Umbilical cord (tissue), 1 donor: ENCODE measurements at regions not wholly inside any gene's neighbourhood (a gene's known extent, or its start where the extent isn't known, plus 50 kb on each side); places are given as distances from the start of the nearest gene placed in this dataset.

Experiments
- DNase-seq: peaks from one replicate; pipeline ENCODE4 v3.0.0-alpha.2; 2015; ENCODE audit warnings: low spot score

DNA sequence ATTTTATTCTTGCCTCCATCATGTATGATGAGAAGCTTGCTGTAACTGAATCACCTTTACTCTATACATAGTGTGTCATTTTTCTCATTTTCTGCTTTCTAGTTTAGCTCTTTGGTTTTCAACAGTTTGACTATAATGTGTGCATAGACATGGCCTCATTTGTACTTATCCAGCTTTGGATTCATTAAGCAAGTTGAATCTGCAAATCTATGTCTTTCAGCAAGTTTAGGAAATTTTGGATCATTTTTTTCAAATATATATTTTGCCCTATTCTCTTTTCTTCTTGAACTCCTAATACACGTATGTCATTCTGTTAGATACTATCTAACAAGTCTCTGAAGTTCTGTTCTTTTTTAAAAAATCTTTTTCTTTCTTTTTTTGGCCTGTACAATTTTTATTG is 57.8 kb downstream of the PRLHR start:
- DNase-seq = no peak

DNA sequence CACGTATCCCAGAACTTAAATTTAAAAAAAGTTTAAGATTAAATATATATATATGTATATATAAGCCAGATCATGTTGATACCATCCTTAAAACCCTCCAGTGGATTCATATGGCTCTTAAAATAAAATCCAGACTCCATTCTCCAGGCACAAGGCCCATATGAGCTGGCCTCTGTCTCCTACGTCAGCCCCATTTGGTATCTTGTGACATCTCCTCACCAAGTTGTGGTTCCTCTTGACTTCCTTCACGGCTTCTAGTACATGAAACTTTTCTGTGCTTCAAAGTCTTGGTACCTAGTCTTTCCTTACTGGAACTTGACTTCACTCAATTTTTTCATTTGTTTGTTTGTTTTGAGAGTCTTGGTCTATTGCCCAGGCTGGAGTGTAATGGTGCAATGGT is 61.3 kb downstream of the PRLHR start:
- DNase-seq = no peak

DNA sequence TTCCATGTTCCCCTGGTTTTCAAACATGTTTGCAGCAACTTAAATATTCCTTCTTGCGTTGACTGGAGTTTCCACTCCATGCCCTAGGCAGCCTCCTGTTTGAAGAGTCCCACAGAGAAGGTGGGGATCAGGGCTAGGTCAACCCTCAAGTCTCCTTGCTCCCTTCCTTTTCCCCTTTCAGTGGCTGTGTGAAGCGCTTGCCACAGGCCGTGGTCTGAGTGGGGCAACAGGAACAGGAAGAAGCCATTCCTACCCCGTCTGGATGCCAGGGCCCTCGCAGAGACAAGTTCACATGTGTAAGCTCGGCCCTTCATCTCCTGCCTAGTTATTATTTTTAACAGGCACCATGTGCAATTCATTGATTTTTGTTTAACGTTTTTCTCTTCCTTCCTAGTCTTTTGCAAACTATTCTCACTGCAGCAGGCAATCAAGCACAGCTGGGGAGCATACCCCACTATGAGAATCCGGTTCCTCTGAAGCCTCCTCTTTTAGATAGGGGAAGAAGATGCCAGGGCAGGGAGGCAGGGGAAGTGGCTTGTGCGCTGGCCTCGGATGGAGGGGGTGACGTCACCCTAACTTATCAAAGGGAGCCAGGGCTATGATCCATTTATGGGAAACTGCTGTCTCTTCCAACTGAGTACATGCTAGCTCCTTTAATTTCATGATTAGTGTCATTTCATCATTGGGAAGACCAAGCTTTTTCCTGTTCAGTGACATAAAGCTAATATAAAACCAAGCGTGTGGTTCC is 64.2 kb downstream of the PRLHR start:
- no peak for DNase-seq

- DNase-seq = no peak
Observed at GRCh38 chr10:118528426-118528825, 67.0 kb downstream of the PRLHR start.

GRCh38 chr10:118523775-118524174 is 71.7 kb downstream of the PRLHR start:
- DNase-seq = no peak

DNA sequence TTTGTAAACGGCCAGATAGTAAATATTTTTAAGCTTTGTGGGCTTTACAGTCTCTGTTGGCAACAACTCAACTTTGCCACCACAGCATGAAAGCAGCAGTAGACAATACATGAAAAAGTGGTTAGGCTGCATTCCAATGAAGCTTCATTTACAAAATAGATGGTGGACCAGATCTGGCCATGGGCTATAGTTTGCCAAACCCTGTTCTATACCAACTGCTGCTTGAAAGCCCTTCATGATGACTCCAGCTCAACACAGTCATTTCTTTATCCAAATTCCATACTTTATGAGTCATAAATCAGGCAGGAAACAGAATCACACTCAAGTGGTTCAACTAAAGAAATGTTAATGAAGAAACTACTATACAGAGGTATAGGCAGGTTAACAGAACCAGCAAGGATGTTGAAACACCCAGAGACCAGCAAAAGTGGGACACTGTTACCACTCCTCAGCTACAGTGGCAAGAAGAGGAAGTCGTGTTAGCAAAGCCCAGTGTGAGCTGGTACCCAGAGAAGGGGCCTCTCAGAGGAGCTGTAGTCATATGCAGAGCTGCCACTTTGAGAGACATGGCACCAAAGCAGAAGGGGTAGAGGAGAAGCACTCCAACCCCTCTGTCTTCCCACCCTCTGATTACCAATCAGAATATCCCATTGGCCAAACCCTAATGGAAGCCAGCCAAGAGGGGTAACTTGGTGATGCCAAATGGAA is 72.5 kb downstream of the PRLHR start:
- DNase-seq = no peak

GRCh38 chr10:118521415-118522117 is 73.9 kb downstream of the PRLHR start:
- DNase-seq = no peak

- no peak for DNase-seq
Observed at GRCh38 chr10:118520116-118520742, 75.2 kb downstream of the PRLHR start.

- DNase-seq = no peak
Observed at GRCh38 chr10:118518095-118518494, 77.4 kb downstream of the PRLHR start.

- DNase-seq = no peak
Observed at GRCh38 chr10:118516716-118517115, 78.7 kb downstream of the PRLHR start.

DNA sequence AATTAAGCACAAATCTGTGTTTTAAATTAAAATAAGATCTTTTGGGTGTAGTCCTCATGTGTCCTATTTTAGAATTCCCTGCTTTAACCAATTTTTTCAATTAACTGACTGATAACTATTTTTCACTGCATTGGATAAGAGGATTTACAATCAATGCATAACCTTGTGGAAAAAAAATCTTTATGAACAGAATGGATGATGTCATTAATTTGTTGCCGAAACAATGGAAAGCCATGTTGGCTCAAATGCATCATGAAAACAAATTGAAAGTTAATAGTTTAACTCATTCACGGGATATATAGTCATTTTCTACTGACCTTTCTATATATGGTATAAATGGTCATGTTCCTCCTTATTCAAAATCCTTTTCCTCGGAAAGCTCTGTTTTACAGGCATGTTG is 82.3 kb downstream of the PRLHR start:
- DNase-seq = no peak

DNA sequence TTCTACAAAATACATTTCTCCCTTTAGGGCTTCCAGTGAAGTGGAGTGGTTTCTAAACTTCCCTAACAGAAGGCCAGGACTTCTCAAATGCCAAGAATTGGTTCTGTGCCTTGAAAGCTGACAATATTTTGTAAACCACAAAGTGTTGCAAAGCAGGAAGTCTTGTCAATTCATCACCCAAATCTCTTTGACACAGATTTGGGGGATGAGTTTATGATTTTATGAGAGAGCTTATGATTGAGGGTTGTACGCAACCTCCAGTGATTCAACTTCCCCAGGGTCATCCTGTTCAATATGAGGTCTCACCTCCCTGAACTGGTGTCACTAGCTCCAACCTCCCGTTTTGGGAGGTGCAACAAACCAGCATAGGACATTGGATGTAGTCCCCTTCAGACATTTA is 83.7 kb downstream of the PRLHR start:
- no peak for DNase-seq

- no peak for DNase-seq
Observed at GRCh38 chr10:118508863-118509262, 86.6 kb downstream of the PRLHR start.

DNA sequence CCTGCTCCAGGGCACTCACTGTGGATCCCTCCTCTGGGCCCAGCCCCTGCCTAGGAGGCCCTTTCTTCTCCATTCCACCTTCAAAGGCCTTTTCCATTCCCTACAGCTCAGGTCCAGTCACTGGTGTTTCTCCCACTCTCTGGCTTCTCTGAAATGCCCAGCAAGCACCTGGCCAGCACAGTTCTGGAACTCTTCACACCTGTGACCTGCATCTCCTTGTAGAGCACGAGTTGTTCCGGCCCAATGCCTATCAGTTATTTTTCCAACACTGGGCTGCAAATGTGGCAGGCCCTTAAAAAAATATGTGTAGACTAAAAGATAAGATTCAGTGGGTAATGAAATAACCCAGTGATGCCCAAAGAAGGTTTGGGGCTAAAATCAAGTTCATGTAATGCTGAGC is 87.1 kb downstream of the PRLHR start:
- DNase-seq = no peak

DNA sequence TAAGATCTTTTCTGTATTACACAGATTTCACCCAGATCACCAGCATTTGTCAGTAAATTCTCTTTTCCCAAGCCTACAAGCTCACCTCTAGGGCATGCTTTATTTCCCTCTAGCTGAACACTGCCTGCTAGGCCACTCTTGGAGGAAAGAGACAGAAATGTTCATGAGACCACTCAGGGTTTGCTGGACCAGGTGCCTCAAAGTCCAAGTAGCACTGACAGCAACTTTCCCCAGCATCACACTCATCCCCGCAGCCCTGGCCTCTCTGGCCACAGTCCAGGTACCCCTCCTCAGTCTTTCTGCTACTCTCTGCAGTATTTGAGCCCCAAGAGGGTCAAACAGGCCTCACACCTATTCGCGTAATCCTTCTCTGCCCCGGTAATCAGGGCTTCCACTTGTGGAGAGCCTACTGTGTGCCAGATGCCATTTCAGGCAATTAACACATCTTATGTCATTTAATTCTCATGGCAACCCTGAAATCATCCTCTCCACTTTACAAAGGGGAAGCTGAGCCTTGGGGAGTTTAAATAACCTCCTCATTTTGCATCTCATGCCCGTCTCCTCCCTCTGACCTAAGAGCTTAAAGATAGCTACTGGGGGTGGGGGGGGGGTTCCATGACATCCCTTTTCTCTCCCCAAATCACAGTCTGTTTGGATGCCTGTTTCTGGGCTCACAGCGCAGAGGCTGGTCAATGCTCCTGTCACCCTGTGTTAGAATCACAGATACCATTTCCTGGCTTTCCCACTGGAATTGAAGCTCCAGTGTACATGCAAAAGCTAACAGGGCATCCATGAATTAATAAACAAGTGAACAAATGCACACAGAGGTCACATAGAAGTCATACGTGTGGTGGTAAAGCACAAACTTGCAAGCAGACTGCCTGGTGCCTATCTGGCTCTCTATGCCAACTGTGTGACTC is 88.5 kb downstream of the PRLHR start:
- DNase-seq = no peak

- no peak for DNase-seq
Observed at GRCh38 chr10:118505363-118505762, 90.1 kb downstream of the PRLHR start.

DNA sequence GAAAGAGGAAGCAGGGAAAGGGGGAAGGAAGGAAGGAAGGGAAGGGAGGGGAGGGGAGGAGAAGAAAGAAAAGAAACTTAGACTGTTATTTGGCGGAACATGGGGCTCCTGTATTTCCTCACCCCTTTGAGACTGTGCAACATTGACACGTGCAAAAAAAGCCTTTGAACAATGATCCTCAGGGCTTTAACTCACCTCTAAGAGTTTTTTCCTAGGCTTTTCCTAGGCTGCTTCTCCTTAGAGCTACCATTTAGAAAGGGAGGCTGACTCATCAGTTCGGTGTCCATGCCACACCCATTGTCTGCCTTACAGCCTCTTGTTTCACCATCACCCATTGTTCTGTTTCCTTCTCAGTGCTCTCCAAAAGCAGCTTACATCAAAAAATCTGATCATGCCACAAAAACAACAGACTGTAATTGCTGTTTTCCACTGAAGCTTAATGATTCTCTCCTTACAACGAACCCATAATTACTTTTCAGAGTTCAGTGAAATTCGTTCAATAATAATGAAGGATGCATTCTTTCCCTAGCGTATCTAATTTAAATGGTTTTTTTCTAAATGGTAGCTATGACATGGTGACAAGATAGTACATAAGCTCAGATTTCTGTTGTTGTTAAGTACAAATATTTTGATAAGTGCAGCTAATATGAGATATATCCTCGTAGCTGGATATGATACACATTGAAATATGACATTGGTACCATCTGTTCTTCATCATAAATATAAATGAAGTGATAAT is 90.8 kb downstream of the PRLHR start:
- DNase-seq = peak; percentile 12

DNA sequence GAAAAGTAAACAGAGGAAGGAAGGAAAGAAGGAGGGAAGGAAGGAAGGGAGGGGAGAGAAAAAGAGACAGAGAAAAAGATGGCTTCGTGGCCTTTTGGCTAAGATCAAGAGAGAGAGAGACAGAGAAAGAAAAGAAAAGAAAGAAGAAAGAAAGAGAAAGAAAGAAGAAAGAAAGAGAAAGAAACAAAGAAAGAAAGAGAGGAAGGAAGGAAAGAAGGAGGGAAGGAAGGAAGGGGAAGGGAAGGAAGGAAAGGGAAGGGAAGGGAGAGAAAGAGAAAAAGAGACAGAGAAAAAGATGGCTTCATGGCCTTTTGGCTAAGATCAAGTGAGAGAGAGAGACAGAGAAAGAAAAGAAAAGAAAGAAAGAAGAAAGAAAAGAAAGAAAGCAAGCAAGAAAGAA is 91.4 kb downstream of the PRLHR start:
- DNase-seq = no peak

DNA sequence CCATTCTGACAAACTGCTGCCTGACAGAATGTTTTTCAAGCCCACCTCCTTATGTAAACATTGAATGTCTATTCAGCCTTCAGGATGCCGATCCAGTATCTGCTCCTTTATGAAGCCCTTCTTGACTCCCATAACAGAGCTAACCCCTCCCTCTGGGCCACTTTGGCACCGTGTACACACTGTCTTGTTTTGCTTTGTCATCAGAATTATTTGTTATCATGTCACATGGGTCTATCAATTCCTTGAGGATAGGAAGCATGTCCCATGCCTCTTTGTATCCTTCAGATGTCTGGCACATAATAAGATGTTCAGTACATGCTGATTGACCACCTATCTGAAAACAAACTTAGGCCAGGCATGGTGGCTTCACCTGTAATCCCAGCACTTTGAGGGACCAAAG is 92.3 kb downstream of the PRLHR start:
- no peak for DNase-seq

GRCh38 chr10:118501637-118502440 is 93.6 kb downstream of the PRLHR start:
- no peak for DNase-seq
